GM18951 (cell line): ENCODE measurements at regions not wholly inside any gene's neighbourhood (a gene's known extent, or its start where the extent isn't known, plus 50 kb on each side); places are given as distances from the start of the nearest gene placed in this dataset.
"Not testable (repeated sequence)": the region's sequence is repeated elsewhere in the genome, so short reads cannot be mapped to it uniquely, and the experiment has no call there.

Experiments used
- POLR2A ChIP-seq: IDR thresholded peaks from 4 replicates; pipeline ENCODE4 v1.6.1; 2011; ENCODE audit warnings: mild to moderate bottlenecking; ENCODE audit not compliant: insufficient read length, insufficient read depth; ENCODE audit errors: extremely low read depth
- in situ Hi-C: fragments of 300-500 bp; cut with MboI; formaldehyde crosslinking; loops from one replicate; pipeline ENCODE4 v1.12.0; 2022; ENCODE audit warnings: low sequenced_read_pairs, mixed read lengths, inconsistent platforms; ENCODE audit not compliant: unreplicated experiment

DNA sequence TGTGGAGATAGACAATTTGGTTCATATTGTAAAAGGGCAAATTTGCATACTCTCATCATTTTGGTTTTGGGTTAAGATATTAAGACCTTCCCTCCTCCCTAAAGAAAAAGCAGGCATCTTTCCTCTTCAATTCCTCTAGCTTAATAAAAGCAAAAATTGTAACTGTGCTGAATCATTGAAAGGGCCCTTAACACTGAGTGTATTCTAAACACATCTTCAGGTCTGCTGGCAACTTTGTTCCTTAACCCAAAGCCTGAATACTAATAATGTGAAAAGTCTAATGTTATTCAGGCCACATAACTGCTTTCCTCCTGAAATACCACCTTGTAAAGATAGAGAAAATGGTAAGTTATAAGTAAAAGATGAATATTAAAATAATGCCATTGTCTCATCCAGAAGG lies 1200.5 kb upstream of the FAM98A start:
- no peak for TF ChIP-seq POLR2A
- in situ Hi-C loops: no loop called here

DNA sequence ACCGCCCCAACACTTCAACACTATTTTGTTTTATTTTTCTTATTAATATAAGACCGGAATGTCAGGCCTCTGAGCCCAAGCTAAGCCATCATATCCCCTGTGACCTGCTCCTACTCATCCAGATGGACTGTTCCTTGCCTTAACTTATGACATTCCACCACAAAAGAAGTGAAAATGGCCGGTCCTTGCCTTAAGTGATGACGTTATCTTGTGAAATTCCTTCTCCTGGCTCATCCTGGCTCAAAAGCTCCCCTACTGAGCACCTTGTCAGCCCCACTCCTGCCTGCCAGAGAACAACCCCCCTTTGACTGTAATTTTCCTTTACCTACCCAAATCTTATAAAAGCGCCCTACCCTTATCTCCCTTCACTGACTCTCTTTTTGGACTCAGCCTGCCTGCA lies 1196.5 kb upstream of the FAM98A start:
- in situ Hi-C loops: not testable (repeated sequence)

DNA sequence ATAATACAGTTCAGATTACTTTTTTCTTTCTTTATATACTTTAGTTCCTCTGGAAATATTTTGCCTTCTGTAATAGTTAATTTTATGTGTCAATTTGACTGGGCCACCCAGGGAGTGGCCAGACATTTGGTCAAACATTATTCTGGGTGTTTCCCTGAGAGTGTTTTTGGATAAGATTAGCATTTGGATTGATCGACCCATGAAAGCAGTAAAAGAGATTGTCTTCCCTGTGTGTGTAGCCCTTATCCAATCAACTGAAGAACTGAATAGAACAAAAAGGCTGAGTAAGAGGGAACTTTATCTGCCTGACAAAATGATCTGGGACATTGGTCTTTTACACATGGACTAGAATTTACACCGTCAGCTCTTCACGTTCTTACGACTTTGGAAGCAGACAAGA lies 1190.1 kb upstream of the FAM98A start:
- TF ChIP-seq POLR2A: no peak
- in situ Hi-C loops: no loop called here

DNA sequence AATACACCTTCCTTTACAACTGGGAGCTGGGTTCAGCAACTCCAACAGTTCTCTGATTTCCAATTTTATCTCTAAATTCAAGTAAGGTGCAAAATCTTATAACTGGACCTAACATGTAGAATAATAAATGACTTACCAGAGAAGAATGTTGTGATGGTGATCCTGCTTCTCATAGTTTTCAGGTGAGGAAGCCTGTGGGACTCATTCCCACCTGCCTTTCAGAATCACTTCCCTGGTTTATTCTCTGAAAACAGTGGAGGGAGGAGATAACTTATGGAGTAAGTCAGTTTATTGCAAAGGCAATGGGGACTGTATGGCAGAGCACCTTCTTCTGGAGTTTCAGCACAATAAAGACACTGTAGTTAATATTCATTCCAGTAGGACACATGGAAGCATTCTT lies 1188.2 kb upstream of the FAM98A start:
- in situ Hi-C loops: no loop called here
- TF ChIP-seq POLR2A: no peak

DNA sequence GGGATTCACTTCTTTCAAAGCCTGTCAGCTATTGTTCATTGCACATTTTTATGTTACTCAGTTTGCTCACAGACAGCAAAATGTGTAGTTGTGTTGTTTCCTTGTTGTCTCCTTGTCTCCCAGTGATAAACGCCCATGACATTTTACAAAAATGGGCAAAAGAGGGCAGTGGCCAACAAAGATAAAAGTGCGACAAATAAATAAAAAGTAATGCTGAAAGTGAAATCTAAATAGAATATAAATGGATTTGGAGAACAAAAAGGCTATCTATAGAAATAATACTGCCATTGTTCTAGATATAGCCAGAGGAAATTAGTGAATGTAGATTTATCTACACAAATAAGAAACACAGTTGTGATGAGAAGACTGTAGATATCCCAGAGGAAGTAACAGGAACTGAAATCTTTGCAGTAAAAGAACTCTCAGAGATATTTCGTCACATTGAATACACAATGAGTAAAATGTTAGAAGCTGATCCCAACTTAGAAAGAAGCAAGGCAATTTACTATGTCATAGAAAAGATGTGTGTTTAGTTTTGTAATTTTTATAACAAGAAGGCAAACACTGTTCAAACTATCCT lies 1186.2 kb upstream of the FAM98A start:
- TF ChIP-seq POLR2A: no peak
- in situ Hi-C loops: no loop called here

DNA sequence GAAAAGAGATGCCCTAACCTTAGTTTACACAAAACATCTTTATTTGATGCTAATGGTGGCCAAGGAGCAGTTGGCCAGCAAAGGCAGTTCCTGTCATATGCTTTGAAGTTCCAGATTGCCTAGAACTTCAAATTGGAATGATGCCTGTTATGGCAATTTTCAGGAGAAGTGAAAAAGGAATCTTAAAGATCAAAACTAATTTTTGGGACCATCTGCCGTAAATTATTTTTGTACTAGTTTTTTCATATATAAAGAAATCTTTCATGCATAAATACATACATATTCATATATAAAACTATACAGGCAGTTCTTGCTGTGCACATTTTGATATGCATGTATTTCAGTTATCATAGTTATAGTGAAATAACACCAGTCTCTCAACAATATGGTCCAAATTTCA lies 1185.6 kb upstream of the FAM98A start:
- no peak for TF ChIP-seq POLR2A
- in situ Hi-C loops: no loop called here

DNA sequence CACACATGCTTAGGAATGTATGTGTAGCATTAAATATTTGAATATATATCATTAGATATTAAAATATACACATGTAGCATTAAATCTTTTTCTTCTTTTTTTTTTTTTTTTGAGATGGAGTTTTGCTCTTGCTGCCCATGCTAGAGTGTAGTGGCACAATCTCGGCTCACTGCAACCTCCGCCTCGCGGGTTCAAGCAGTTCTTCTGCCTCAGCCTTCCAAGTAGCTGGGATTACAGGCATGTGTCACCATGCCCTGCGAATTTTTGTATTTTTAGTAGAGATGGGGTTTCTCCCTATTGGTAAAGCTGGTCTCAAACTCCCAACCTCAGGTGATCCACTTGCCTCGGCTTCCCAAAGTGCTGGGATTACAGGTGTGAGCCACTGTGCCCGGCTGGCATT lies 1151.6 kb upstream of the FAM98A start:
- in situ Hi-C loops: not testable (repeated sequence)

DNA sequence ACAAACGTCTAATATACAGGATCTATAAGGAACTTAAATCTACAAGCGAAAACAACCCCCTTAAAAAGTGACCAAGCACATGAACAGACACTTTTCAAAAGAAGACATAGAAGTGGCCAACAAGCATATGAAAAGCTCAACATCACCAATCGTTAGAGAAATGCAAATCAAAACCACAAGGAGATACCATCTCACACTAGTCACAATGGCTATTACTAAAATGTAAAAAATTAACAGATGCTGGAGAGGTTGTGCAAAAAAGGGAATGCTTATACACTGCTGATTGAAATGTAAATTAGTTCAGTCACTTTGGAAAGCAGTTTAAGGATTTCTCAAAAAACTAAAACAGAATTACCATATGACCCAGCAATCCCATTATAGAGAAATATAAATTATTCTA lies 1148.5 kb upstream of the FAM98A start:
- no peak for TF ChIP-seq POLR2A
- in situ Hi-C loops: no loop called here

DNA sequence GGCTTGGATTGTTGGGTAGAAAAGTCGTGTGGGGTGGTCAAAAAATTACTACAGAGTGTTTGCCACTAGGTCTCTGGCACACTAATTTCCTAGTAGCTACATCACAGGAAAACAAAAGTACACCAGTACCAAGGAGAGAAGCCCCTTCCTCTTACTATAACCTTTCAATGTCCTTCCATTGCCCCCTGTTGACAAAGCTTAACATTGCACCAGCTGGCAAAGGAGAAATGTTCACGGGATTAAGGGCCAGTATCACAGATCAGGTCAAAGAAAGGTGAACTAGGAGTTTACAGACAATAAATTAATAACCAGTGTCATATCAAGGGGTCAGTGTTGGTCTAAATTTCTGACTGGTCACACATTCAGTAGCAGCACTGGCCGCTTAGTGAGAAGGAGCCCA lies 1139.6 kb upstream of the FAM98A start:
- in situ Hi-C loops: no loop called here
- TF ChIP-seq POLR2A: no peak

DNA sequence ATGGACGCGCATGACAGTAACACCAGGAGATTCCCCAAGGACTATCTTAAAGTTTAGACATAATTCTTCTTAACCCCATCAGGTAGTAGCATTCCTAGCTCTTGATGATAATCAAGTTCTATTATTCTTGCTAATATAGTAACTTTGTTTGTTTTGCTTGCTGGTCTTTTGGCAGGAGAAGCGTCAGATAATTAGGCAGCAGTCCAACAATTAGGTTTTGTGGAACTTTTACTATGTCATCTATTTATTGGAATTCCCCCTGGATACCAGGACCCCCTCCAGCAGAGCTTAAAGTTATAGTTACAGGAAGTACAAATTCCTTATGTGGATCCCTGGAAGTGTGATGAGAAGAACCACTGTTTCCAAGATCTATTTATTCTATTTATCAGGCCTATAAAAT lies 1138.0 kb upstream of the FAM98A start:
- no peak for TF ChIP-seq POLR2A
- in situ Hi-C loops: no loop called here

DNA sequence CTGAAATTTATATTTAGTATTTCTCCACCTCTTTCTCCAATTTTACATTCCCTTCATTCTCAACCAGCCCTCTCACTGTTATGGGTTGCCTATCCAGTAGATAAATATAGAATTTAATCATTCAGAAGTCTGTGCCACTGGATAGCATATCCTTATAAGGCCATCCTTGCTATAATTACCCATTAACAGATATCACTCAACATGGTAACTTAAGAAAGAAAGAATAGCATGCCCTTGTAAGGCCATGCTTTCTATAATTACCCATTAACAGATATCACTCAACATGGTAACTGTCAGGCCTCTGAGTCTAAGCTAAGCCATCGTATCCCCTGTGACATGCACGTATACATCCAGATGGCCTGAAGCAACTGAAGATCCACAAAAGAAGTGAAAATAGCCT lies 1137.4 kb upstream of the FAM98A start:
- in situ Hi-C loops: no loop called here
- no peak for TF ChIP-seq POLR2A

DNA sequence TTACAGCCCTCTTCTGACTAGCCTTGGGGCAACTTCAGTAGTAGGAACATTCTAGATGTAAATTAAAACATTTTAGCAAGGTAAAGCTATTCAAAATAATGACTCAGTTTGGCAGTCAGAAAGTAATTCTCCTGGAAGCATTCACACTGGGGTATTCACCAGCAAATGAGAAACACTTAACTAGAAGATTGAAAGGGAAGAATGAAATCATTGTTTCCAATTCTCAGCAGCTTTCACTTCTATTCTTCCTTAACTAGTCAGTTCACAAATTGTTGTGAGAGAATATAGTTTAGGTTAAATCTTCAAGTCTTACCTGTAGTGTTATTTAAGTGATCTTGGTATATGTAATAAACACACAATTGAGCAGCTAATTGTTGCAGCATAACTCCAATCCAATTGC lies 1135.6 kb upstream of the FAM98A start:
- no peak for TF ChIP-seq POLR2A
- in situ Hi-C loops: no loop called here

DNA sequence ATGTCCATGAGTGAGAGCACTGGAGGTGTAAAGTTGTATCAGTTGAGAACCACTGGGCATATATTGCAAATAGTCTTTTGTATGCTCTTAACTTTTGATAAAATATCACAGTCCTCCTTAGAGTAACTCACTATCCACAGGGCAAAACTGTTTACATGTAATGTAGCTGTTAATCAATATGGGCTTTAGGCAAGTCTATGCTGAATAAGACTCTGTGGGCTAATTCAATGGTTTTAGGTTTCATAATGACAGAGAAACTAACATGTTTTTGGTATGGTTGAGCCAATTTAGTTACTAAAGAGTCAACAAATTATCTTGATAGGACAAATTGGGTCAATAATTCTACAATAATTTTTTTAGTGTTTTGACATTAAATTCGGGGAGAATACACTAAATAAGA lies 1134.9 kb upstream of the FAM98A start:
- in situ Hi-C loops: no loop called here
- no peak for TF ChIP-seq POLR2A

DNA sequence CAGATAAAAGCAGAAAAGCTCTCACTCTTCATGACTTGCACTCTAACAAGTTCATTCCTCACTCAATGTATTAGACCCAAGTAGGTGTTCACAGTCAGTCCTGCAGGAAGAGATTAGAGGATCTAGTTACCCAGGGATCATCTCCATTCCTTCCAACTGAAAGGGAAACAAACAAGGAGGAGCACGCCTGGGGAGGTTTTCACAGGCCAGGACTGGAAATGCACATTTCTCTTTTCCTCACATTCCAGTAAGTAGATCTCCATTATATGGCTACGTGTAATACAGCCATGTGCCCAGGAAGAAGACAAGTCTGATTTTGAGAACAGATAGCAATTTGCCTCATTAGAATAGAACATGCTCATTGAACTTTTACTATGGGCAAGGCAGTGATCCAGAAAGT lies 1132.2 kb upstream of the FAM98A start:
- TF ChIP-seq POLR2A: no peak
- in situ Hi-C loops: no loop called here

DNA sequence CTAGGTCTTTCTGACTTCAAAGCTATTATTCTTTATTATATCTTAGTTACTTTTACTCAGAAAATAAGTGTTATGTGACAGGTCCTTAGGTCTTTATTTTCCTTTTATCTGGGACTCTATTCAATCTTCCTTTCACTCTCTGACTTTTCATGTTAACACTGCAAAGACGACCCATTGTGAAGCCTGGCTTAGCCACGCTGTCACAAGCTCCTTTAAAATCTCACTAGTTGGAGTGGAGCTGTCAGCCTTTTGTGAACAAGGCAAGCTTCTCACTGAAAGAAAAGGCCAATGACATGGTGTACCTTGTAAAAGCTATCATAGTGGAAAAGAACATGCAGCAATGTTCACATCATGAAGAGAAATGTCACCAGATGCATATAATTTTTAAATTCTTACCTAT lies 1130.7 kb upstream of the FAM98A start:
- no peak for TF ChIP-seq POLR2A
- in situ Hi-C loops: no loop called here
